Keratinocyte (primary cell): ENCODE measurements at regions not wholly inside any gene's neighbourhood (a gene's known extent, or its start where the extent isn't known, plus 50 kb on each side); places are given as distances from the start of the nearest gene placed in this dataset.

ENCODE experiments used
- DNase-seq: peaks from one replicate; pipeline ENCODE4 v3.0.0-alpha.2; 2011; ENCODE audit warnings: low read depth, missing footprints, low spot score
- FAIRE-seq: peaks from 2 replicates; lab custom pipeline; 2011; peaks lifted over from hg19 to GRCh38; lab: Jason Lieb, UNC
- H2AFZ ChIP-seq: 2 replicates; pipeline ENCODE4 v1.6.0; 2012; ENCODE audit warnings: low read length, control low read depth, inconsistent platforms; ENCODE audit not compliant: control insufficient read depth
- H3K27ac ChIP-seq: 2 replicates; pipeline ENCODE4 v1.5.1; 2011; ENCODE audit warnings: low read length; ENCODE audit not compliant: control insufficient read depth, insufficient read depth
- H3K27me3 ChIP-seq: 3 replicates; pipeline ENCODE4 v1.6.0; 2011; ENCODE audit warnings: low read length; ENCODE audit not compliant: control insufficient read depth, insufficient read depth; ENCODE audit errors: extremely low read depth
- H3K36me3 ChIP-seq, 2 experiments: 2 replicates in 1 of 2; 3 replicates in 1 of 2; pipeline ENCODE4 v1.5.1; 2011; ENCODE audit warnings: low read length in 2 of 2, mild to moderate bottlenecking in 1 of 2; ENCODE audit not compliant: control insufficient read depth in 2 of 2, insufficient read depth in 2 of 2; ENCODE audit errors: extremely low read depth in 1 of 2
- H3K4me1 ChIP-seq: 3 replicates; pipeline ENCODE4 v1.5.1; 2011; ENCODE audit warnings: low read length; ENCODE audit not compliant: control insufficient read depth, insufficient read depth; ENCODE audit errors: extremely low read depth
- H3K4me2 ChIP-seq: 3 replicates; pipeline ENCODE4 v1.6.0; 2011; ENCODE audit warnings: low read depth, low read length; ENCODE audit not compliant: control insufficient read depth, insufficient read depth; ENCODE audit errors: extremely low read depth
- H3K4me3 ChIP-seq, 3 experiments: fragments of 200-600 bp in 1 of 3; sonication (generic) in 1 of 3; 2 replicates in 2 of 3; 3 replicates in 1 of 3; pipeline ENCODE4 v1.5.1; 2011 to 2016; ENCODE audit warnings: low read length in 3 of 3, mild to moderate bottlenecking in 3 of 3, control low read depth in 2 of 3, inconsistent platforms in 1 of 3, low read depth in 1 of 3, mixed read lengths in 1 of 3, mixed run types in 1 of 3, moderate library complexity in 1 of 3; ENCODE audit not compliant: control insufficient read depth in 2 of 3, insufficient read depth in 2 of 3; ENCODE audit errors: extremely low read depth in 1 of 3
- H3K79me2 ChIP-seq: 2 replicates; pipeline ENCODE4 v1.6.0; 2012; ENCODE audit warnings: low read length; ENCODE audit not compliant: control insufficient read depth, insufficient read depth
- H3K9ac ChIP-seq: 3 replicates; pipeline ENCODE4 v1.6.0; 2011; ENCODE audit warnings: low read length; ENCODE audit not compliant: control insufficient read depth, insufficient read depth; ENCODE audit errors: extremely low read depth
- H3K9me1 ChIP-seq: 3 replicates; pipeline ENCODE4 v1.6.0; 2011; ENCODE audit warnings: low read length; ENCODE audit not compliant: control insufficient read depth, insufficient read depth; ENCODE audit errors: extremely low read depth
- H3K9me3 ChIP-seq: 2 replicates; pipeline ENCODE4 v1.5.1; 2012; ENCODE audit warnings: low read depth, low read length; ENCODE audit not compliant: control insufficient read depth
- H4K20me1 ChIP-seq: 3 replicates; pipeline ENCODE4 v1.6.0; 2011; ENCODE audit warnings: low read length; ENCODE audit not compliant: control insufficient read depth, insufficient read depth; ENCODE audit errors: extremely low read depth
- CTCF ChIP-seq, 3 experiments: IDR thresholded peaks in 1 of 3; conservative IDR thresholded peaks in 1 of 3; optimal IDR thresholded peaks in 1 of 3; 2 replicates in 2 of 3; 3 replicates in 1 of 3; pipeline versions ENCODE3 to v1.5.1; 2011; ENCODE audit warnings: low read length in 3 of 3, mild to moderate bottlenecking in 3 of 3, moderate library complexity in 2 of 3, control low read depth in 1 of 3, inconsistent platforms in 1 of 3; ENCODE audit not compliant: insufficient read depth in 2 of 3; ENCODE audit errors: extremely low read depth in 1 of 3
- EZH2 ChIP-seq: IDR thresholded peaks from one replicate; pipeline ENCODE4 v1.6.1; 2012; ENCODE audit warnings: inconsistent platforms, mild to moderate bottlenecking, low read length, moderate library complexity
- dilution Hi-C: fragments of 300-500 bp; cut with MboI; formaldehyde crosslinking; loops from one replicate; pipeline ENCODE4 v1.7.0; 2020; ENCODE audit warnings: low sequenced_read_pairs; ENCODE audit not compliant: extremely low pct_ligation_motif_present

GRCh38 chr7:49371771-49372170, 401.7 kb upstream of the VWC2 start:
- H3K4me3 ChIP-seq: no peak overlapping the region
- H4K20me1 ChIP-seq: no peaks in the 10 kb centered on the region
- dilution Hi-C loops: no loop called here
- no peak for TF ChIP-seq EZH2
- no peak for TF ChIP-seq CTCF (optimal IDR thresholded peaks at IDR 0.05 in 1 of 3, IDR thresholded peaks at IDR 0.05 in 1 of 3, conservative IDR thresholded peaks at IDR 0.05 in 1 of 3; ENCODE audit: extremely low read depth in 1 of 3, insufficient read depth in 2 of 3, low read length in 3 of 3)
- no peak overlapping the region for H3K9ac ChIP-seq
- H3K27me3 ChIP-seq: no peaks in the 10 kb centered on the region
- FAIRE-seq: no peak
- no peaks in the 10 kb centered on the region for H3K9me1 ChIP-seq
- no peak overlapping the region for H2AFZ ChIP-seq
- no peaks in the 10 kb centered on the region for H3K36me3 ChIP-seq
- H3K27ac ChIP-seq: no peak overlapping the region
- DNase-seq: no peak
- H3K79me2 ChIP-seq: no peaks in the 10 kb centered on the region
- no peaks in the 10 kb centered on the region for H3K9me3 ChIP-seq
- H3K4me1 ChIP-seq: no peaks in the 10 kb centered on the region
- no peak overlapping the region for H3K4me2 ChIP-seq

- TF ChIP-seq CTCF (optimal IDR thresholded peaks at IDR 0.05 in 1 of 3, IDR thresholded peaks at IDR 0.05 in 1 of 3, conservative IDR thresholded peaks at IDR 0.05 in 1 of 3; ENCODE audit: extremely low read depth in 1 of 3, insufficient read depth in 2 of 3, low read length in 3 of 3) (no peak), EZH2 (no peak)
- Histone ChIP-seq H3K27ac (no peak overlapping the region), H3K9me3 (no peaks in the 10 kb centered on the region), H3K27me3 (no peaks in the 10 kb centered on the region), H2AFZ (no peak overlapping the region), H3K4me3 (no peak overlapping the region), H4K20me1 (no peaks in the 10 kb centered on the region), H3K36me3 (no peaks in the 10 kb centered on the region), H3K4me1 (no peaks in the 10 kb centered on the region), H3K4me2 (no peak overlapping the region), H3K9me1 (no peaks in the 10 kb centered on the region), H3K9ac (no peak overlapping the region), H3K79me2 (no peaks in the 10 kb centered on the region)
- DNase-seq: no peak
- no peak for FAIRE-seq
- dilution Hi-C loops: no loop called here
Observed at GRCh38 chr7:49376817-49377375, 396.5 kb upstream of the VWC2 start.
